ENCODE measurements at regions not wholly inside any gene's neighbourhood (a gene's known extent, or its start where the extent isn't known, plus 50 kb on each side); places are given as distances from the start of the nearest gene placed in this dataset.

DNA sequence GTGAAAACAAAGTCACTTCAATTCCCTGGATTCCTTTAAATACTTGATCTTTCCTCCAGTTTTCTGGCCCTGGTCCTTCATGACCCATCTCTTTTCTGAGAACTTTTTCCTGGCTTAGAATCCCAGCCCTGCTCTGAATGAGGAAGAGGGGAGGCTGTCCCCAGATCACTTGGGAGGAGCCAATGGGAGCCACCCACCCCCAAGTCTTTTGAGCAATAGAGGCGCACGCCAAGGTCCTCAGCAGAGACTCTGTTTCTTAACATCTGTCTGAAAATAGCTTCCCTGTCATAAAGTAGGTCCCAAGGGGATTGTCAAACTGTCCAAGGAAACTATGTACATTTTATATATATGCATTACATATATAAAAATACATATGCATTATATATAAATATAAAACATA is 126.8 kb downstream of the ADRA2A start:
- no peak for DNase-seq

DNA sequence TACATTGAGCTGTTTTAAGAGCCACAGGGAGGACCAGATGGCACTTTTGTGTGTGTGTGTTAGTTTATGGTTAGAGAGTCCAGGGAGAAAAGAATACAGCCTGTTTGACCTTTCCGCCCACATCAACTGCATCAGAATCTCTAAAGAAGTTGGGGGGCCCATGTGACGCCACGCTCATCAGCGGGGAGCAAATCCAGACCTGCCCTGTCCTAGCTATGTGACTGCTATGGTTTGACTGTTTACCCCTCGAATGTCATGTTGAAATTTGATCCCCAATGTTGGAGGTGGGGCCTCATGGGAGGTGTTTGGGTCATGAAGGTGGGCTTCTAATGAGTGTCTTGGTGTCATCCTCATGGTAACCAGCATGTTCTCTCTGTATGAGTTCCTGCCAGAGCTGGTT is 128.0 kb downstream of the ADRA2A start:
- no peak for DNase-seq

DNA sequence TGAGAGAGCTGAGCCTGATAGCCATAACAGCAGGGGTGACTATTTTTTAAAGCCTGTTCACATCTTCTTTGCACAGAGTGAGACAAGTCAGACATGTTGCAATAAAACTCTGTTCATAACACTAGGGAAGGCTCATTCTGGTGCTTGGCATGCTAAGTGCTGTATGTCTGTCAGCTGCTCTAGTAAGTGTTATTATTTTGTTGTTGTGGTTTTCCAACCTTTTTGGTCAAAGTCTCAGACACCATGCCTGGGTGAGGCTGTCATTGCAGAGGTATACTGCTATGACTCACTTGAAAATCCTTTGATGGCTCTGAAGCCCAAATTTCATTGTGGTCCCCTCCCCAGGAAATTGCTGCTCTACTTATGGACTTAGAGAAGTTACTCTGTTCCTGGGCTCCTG is 129.7 kb downstream of the ADRA2A start:
- no peak for DNase-seq

DNA sequence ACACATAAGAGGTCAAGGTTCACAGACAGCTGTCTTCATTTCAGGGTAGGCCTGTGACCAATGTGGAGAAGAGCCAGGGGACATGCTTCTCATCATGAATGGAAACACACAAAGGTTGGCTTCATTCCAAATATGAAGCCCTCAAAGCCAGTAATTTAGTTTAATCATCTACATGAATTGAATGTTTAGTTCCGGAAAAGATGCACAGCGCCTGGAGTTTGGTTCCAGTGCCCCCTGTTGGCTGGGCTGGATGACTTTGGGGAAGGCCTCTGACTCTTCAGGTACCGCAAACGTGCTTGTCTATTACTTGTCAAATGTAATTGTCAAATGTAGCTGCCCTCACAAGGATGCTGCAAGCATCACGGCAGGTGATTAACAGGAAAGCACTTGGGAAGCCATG is 130.7 kb downstream of the ADRA2A start:
- no peak for DNase-seq

DNA sequence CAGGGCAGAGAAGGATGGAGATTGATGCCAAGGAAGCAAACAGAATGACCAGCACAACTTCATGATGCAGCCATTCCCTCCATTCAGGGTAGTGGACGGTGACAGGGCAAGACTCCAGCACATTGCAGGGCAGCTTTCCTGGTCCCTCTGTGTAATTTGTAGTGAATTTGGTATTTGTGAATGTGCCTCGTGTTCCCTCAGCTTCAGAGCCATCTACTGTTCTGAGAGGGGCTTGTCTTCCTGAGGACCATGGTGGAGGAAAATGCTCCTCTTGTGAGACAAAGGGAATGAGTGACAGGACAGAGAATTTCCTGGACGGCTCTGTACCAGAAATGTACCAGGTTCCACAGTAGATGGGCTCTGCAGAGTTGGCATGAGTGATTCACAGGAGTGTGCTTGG is 132.1 kb downstream of the ADRA2A start:
- DNase-seq = no peak

DNA sequence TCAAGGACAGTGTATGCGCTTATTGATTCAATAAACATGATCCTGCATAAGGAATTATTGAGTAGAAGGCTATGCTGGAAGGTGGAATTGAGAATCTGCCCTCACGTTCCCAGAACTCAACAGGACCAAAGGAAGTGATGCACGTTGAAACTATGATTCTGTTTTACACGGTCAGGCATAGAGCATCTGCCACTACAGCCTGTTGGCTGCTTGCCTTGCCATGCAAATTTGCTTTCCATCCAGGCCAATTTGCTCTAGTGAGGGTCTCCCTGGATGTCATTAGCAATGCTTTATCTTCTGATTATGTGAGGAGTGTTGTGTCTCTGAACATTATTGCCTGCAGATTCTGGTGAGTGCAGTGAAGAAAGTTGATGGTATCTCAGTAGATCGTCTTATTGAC is 132.9 kb downstream of the ADRA2A start:
- DNase-seq = no peak

DNA sequence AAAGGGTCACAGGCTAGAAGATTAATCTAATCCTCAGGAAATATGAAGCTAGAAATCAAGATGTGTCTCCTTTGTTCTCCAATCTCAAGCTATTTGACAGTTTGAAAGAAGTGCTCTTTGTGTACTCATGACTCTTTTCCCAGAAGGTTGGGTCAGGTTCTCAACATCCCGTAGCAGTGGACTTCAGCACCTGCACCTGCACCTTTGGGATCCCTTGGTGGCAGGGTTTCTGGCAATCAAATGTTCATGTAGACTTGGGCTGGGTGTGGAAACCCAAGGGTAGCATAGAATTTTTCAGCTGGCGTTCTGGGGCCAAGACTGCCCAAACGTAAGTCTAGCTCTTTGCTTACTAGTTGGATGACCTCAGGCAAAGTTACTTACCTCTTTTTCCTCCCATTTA is 134.4 kb downstream of the ADRA2A start:
- DNase-seq = no peak

DNA sequence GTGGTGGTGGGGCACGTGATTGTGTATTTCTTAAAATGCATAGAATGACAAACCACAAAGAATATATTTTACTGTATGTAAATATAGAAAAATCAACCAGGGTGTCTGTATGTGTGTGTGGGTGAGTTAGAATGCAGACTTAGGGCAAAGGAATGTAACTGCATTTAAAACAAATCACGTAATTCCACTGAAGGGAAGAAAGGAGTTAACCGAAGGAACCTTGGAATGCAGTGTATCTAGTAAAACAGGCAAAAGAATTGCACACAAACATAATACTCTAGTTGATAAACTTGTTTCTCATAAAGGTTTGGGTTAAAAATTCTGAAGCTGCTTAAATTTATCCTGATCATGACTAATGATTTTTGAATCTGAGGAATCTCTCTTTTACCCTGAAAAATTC is 134.9 kb downstream of the ADRA2A start:
- no peak for DNase-seq

DNA sequence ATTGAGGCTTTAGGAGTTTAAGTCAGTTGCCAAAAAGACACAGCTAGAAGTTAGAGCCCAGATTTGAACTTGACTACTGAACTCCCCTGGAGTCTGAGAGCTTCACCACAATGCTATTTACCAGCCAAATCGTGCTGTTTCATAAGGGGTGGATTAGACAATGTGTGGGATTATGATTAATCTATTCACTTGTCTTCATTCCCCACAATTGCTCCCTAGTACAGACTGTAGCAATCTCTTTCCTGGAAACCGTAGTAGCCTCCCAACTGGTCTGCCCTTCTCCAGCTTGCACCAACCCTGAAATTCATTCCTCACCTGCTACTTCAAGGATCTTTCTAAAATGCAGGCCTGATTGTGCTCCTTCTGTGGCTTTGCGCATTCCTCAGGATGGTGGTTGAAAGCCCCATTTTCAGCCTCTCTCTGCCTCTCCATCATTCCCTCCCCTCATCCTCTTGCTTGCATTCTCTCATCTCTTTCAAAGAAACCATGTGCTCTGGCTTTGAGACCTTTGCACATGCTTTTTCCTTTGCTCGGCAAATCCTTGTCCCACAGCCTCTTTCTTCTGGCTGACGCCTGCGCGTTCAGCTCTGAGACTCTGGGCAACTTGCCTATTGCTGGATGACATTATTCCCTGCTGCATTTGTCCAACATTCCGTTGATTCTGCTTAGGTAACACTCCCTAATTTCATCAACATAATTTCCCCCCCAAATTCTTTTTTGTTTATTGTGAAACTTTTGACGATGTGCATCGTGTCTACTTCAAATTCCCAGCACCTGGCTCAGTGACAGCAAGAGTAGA is 145.1 kb downstream of the ADRA2A start:
- no peak for DNase-seq

DNA sequence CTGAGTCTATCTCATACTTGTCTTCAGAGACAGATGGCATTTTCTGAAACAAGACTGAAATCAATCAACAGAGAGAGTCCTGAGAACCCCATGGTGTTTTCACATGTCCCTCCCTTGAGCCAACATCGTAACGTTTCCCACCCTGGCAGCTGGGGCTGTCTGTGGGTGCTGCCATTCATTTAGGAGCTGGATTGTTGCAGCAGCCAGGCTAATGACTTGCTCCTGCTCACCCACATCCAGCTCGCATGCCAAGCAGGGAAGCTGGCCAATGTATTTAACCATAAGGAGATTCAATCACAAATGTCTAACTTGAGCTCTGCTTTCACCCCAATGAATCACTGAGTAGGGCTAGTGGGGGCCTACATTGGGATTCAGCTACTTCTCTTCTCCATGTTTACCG is 146.1 kb downstream of the ADRA2A start:
- DNase-seq = no peak

DNA sequence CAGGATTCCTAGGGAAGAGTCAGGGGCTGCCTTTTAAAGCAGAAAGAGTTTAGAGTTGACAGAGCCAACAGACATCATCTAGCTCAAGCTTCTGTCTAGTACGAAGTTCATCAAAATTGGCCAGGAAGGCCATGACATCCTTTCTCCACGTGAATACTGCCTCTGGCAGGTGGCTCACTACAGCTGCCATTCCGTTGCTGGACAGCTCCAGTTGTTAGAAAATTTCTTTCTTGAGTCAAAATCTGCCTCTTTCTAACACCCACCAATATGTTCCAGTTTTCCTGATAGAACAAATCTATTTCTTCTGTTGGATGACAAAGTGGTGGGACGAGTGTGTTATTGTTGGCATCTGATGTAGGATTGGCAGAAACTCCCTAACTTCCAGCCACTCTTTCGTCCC is 154.9 kb downstream of the ADRA2A start:
- no peak for DNase-seq

DNA sequence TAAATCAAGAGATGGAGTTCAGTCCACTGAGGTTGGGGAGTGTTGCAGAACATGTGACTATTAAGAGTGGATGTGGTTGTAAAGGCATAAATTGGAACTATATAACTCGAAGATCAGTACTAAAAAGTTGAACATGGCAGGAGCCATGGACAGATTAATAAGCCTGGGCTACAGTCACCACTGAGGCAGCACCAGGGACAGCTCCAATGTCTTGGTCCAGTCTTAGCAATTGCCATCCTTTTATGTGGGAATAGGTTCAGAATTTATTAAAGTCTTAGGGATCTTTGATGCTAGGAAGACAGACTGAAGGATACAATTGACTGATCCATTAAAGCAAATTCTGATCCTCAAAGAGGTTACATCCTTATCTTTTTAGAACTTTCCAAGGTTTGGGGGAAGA is 156.6 kb downstream of the ADRA2A start:
- no peak for DNase-seq

DNA sequence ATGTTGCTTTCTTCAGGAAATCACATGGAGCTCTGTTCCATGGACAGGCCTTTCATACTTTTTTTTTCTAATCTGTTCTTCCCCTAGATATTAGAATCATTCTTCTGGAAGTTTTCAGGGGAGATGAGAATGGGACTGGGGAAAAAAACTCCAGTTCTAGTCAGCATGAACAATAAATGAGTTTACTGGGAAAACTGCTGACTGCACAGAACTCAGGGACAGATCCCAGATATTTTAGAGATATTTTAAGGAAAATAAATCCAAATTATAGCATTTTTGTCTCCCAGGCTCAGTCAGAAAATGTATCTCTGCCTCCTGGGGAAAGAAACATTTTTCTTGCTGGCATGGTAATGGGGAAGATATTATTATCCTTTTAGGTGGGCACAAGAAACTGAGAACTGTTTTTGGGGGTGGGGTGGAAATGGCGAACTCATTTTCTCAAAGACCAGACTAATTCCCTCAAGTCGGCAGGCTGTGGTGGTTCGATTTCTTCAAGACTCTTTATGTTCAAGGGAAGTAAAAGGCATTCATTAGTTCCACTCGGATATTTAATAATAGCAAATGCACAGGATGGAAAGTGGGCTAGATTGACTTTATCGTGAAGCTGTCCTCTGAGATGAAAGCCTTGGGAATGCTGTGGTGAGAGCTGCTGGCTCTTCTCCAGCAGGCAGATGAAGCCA is 157.5 kb downstream of the ADRA2A start:
- DNase-seq = no peak

DNA sequence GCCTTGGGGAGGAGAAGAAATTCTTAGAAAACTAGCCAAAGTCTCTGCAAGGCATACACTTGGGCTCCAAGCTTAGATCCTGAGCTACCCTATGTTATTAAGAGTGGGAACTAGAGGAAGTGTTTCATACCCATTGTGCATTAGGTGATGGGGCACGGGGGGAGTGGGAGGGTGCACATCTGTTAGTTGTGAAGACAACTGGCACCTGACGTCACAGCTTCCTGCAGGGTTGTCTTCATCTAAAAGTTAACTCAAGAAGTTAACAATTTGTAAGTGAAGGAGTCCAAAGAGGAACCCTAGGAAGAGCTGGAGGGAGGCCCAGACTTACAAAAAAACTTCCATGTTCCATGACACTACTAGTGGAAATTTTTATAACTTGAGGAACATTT is 158.1 kb downstream of the ADRA2A start:
- no peak for DNase-seq

DNA sequence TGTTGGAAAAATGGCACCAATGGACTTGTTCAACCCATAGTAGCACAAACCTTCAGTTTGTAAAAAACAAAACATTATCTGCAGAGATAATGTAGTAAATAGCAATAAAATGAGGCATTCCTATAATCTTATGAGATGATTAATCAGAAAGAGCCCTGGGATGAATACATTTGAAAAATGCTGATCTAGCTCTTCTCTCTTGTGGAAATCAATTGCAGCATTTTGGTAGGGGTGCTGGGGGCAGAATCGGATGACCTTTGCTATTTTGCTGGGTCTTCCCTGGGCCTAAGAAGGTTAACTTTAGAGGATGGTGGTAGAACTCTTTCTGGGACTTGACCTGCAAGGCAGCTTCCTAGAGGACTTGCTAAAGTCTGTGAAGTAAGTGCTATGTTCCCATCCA is 163.5 kb downstream of the ADRA2A start:
- no peak for DNase-seq

DNA sequence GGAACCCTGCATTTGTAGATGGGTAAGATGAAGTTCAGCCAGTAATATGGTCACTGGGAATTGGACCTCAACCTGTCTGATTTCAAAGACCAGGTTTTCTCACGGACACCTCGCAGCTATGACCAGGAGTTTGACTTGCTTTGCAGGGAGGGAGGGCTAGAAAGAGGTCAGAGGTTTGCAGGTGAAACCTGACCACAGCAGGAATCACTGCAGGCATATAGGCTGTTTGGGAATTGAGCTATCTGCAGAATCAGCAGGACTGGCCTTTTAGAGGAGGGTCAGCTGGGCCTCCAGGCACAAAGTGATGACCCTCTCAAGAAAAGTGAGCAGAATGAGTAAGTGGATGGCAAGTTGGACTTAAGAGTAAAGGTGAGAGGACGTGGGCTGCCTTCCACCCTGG is 166.3 kb downstream of the ADRA2A start:
- no peak for DNase-seq

DNA sequence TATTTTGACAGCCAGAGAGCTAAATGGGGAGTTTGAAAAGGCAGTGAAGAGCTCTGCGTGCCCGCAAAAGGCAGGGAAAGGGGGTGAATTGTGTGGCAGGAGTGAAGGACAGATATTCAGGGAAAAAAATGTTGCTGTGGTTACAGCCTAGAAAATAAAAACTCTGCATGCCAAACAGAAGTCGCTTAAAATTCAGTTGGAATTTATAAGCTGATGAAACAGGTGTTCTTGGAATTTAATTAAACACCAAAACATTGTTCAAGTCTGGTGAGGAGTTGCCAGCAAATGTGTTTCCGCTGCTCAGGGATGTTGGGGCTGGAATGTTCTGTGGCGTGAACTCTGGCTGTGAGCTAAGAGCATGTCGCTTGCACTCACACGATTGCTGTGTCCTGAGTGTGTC is 169.3 kb downstream of the ADRA2A start:
- no peak for DNase-seq

DNA sequence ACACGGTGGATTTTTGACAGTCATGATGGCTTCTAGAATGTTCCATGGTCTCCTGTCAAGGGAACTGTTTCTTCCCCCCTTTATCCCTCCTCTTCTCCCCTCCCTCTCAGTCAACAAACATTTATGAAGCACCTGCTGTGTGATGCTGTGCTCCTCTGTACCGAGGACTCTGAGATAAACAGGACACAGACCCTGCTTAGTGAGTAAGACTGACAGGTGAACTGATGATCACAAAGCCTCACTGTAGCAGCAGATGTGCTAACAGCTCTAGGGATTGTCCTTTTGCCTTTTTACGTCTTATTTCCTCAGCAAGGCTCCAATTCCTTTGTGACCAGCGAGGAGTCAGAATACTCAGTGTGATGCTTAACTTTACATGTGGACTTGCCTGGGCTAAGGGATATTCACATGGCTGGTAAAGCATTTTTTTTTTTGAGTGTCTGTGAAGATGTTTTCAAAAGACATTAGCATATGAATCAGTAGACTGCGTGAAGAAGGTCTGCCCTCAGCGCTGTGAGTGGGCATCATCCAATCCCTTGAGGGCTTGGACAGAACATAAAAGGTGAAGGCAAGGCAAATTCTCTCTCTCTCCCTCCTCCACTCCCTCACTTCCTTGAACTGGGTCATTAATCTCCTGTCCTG is 170.1 kb downstream of the ADRA2A start:
- no peak for DNase-seq

DNA sequence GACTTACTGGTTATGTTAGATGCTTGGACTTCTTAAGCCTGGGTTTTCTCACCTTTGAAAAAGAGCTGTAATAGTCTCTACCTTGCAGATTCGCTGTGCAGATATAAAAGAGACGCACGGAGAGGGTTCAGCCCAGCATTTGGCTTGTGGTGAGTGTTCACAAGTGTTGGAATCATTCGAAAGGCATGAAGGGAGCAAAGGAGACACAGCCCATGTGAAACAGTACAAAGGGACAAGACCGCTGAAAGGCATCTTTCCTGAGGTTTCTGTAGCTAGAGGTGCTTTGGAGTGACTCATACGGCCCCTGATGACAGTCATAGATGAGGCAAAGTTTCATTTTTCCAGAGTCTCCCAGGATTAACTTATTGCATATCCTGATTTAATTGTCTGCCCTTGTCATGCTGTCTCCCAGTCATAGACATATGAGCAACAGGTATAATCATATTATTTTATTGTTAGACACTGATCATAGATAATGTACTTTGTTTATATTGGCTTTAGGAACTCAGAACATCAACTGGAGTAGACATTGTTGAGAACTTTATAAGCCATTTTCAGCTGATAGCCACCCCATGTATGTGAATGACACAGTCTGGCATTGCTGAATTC is 171.1 kb downstream of the ADRA2A start:
- DNase-seq = no peak

DNA sequence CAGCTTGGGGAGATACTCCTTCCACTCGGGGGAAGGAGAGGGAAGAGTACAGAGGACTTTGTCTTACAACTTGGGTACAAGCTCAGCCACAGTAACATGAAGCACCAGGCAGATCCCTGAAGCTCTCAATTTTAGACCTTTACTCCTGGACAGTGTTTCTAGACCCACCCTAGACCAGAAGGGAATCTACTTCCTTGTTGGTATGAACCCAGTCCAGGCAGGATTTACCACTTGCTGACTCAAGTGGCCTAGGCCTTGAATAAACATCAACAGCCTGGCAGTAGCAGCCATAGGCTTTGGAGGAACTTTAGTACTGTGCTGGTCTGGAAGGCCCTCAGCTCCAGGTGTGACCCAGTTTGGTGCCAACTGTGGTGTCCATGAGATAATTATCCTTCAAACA is 173.1 kb downstream of the ADRA2A start:
- DNase-seq = no peak

DNA sequence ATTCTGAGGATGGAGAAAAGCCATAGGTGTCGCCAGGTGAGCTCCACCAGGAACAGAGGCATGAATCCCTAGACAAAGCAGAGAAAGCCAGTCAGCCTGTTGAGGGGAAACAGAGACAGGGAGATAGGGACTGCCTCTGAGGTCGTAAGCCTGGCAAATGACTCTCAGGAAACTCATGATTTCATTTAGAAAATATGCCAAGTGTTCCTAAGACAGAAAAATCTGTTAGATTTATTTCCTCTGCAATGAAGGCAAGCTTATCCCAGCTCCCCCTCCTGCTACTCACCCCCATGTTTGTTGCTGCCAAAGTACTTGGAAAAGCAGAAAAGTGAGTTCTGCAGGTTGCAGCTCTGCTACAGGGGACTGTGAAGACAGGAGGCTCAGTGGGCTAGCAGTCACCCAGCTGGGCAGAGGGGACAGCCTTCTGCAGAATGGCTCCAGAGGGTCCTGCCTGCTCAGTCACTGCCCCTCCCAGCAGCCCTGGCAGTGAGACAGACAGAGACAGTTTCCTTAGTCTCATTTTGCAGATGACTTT is 184.3 kb downstream of the ADRA2A start:
- DNase-seq = no peak

DNA sequence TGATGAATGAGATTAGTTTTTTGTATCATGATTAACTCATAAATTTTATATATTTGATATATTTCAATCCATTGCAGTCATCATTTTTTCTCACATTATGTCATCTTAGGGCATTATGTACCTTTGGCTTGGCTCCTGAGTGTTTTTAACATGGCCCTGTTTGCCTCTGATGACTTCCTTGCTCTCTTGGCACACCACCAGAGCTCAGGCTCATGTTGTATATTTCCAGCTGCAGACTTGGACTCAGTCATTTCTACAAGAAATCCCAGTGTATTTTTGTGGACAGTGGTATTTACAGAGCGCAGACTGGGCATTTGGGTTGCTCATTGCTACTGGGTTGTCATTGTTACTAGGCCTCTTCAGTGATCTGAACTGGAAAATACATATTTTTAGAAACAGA is 188.5 kb downstream of the ADRA2A start:
- no peak for DNase-seq

DNA sequence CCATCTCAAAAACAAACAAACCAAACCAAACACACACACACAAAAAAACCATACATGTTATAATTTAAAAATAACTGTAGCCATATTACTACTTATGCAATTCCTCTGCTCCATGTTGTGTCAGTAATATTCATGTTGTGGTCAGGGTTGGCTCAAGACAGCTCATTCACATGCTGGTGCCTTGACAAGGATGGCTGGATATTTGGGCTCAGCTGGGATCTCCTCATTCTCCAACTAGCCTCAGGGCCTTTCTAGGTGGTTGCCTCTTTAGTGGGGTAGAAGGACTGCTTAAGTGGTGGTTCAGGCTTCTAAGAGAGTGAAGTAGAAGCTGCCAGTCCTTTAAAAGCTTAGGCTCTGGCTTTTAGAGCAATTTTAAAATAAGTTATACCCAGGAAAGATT is 189.3 kb downstream of the ADRA2A start:
- no peak for DNase-seq

DNA sequence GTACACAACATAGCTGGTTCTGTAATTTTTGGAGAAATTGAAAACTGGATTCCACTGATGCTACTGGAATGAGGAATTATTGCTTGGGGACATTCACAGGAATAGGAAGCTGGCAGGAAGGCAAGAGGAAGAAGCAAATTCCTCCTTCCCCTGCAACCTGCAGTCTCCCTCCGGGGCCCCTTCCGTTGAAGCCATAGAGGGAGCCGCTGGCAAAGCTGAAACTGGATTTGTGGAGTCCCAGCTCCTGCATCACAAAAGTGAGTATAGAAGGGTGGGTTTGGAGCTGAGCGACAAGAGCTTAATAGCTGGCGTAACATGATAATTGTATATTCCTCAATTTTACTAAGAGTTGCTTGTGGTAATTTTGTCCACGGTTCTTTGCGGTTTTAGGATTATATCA is 190.8 kb downstream of the ADRA2A start:
- DNase-seq = no peak
